B cell (primary cell): ENCODE measurements at regions not wholly inside any gene's neighbourhood (a gene's known extent, or its start where the extent isn't known, plus 50 kb on each side); places are given as distances from the start of the nearest gene placed in this dataset.

Experiments
- ATAC-seq: fragments of 200-7000 bp; cut with Tn5 transposase; one replicate; pipeline ENCODE4 v1.10.0; 2021; ENCODE audit warnings: low read depth, mild to moderate bottlenecking, moderate number of reproducible peaks, moderate library complexity
- CTCF ChIA-PET: fragments of 350-600 bp; sonication (Branson Sonifier 250); formaldehyde crosslinking; loops from one replicate; lab custom pipeline; 2021; ENCODE audit warnings: antibody characterized with exemption, inconsistent platforms; lab: Charles Lee
- POLR2A ChIA-PET: fragments of 350-600 bp; sonication (Branson Sonifier 250); formaldehyde crosslinking; loops from one replicate; lab custom pipeline; 2021; ENCODE audit warnings: antibody characterized with exemption; lab: Charles Lee
- DNase-seq: peaks from one replicate; pipeline ENCODE4 v3.0.0; 2013
- H2AFZ ChIP-seq: 2 replicates; pipeline ENCODE4 v1.6.1; 2012; ENCODE audit warnings: mild to moderate bottlenecking, low read depth, low read length; ENCODE audit not compliant: insufficient read depth, poor library complexity, severe bottlenecking
- H3K27ac ChIP-seq, 2 donors: 1 replicate in 1 of 2; 2 replicates in 1 of 2; pipeline ENCODE4 v1.5.1; 2012 to 2013; ENCODE audit warnings: low read length in 2 of 2, mild to moderate bottlenecking in 2 of 2, moderate library complexity in 1 of 2
- H3K27me3 ChIP-seq, 4 experiments: fragments of 200-600 bp in 1 of 4; sonication (generic) in 1 of 4; replicated peaks in 1 of 4; 1 replicate in 2 of 4; 2 replicates in 2 of 4; pipeline versions ENCODE4 v1.6.1 to v1.7.0; 2013 to 2016; ENCODE audit warnings: low read length in 3 of 4, mild to moderate bottlenecking in 2 of 4, mixed read lengths in 1 of 4, moderate library complexity in 1 of 4; ENCODE audit not compliant: insufficient read depth in 4 of 4, control insufficient read depth in 3 of 4; ENCODE audit errors: control extremely low read depth in 1 of 4
- H3K36me3 ChIP-seq, 2 experiments: replicated peaks in 1 of 2; 1 replicate in 1 of 2; 2 replicates in 1 of 2; pipeline versions ENCODE4 v1.6.1 to v1.7.1; 2013; ENCODE audit warnings: low read length in 1 of 2; ENCODE audit not compliant: insufficient read depth in 2 of 2, control insufficient read depth in 1 of 2; ENCODE audit errors: control extremely low read depth in 1 of 2, extremely low read depth in 1 of 2
- H3K4me1 ChIP-seq, 2 donors: fragments of 200-600 bp in 1 of 2; sonication (generic) in 1 of 2; 1 replicate in 1 of 2; 2 replicates in 1 of 2; pipeline versions ENCODE4 v1.5.1 to v1.6.1; 2013 to 2017; ENCODE audit warnings: low read length in 2 of 2; ENCODE audit not compliant: control insufficient read depth in 2 of 2, insufficient read depth in 2 of 2
- H3K4me2 ChIP-seq: replicated peaks from 2 replicates; pipeline ENCODE3; 2012; ENCODE audit warnings: mild to moderate bottlenecking, low read depth, low read length; ENCODE audit not compliant: poor library complexity, severe bottlenecking
- H3K4me3 ChIP-seq, 5 experiments: fragments of 200-600 bp in 1 of 5; sonication (generic) in 1 of 5; 1 replicate in 3 of 5; 2 replicates in 2 of 5; pipeline versions ENCODE4 v1.5.1 to v1.7.0; 2011 to 2016; ENCODE audit warnings: low read length in 4 of 5, mild to moderate bottlenecking in 4 of 5, low read depth in 2 of 5, control low read depth in 1 of 5, moderate library complexity in 1 of 5; ENCODE audit not compliant: insufficient read depth in 1 of 5; ENCODE audit errors: control extremely low read depth in 1 of 5, extremely low read depth in 1 of 5
- H3K79me2 ChIP-seq: fragments of 200-600 bp; sonication (generic); one replicate; pipeline ENCODE4 v1.6.0; 2016; ENCODE audit warnings: low read length; ENCODE audit not compliant: control insufficient read depth, insufficient read depth
- H3K9ac ChIP-seq: fragments of 200-600 bp; sonication (generic); 2 replicates; pipeline ENCODE4 v1.6.1; 2017; ENCODE audit warnings: mild to moderate bottlenecking, low read length, moderate library complexity
- H3K9me3 ChIP-seq, 3 donors: one replicate each; pipeline versions ENCODE4 v1.6.1 to v1.7.1; 2013; ENCODE audit warnings: low read length in 2 of 3; ENCODE audit not compliant: control insufficient read depth in 2 of 3, insufficient read depth in 1 of 3; ENCODE audit errors: control extremely low read depth in 1 of 3
- H4K20me1 ChIP-seq: 2 replicates; pipeline ENCODE4 v1.6.0; 2012; ENCODE audit warnings: mild to moderate bottlenecking, low read length; ENCODE audit not compliant: insufficient read depth, control insufficient read depth, poor library complexity, severe bottlenecking
- H3K27ac Mint-ChIP-seq: one replicate; pipeline ENCODE4 v1.8.0; 2021; ENCODE audit warnings: mixed read lengths
- H3K27me3 Mint-ChIP-seq: one replicate; pipeline ENCODE4 v1.8.0; 2021; ENCODE audit warnings: mixed read lengths
- H3K4me1 Mint-ChIP-seq: one replicate; pipeline ENCODE4 v1.8.0; 2021; ENCODE audit warnings: mixed read lengths
- H3K4me3 Mint-ChIP-seq: one replicate; pipeline ENCODE4 v1.8.0; 2021; ENCODE audit warnings: mixed read lengths
- H3K9me3 Mint-ChIP-seq: one replicate; pipeline ENCODE4 v1.8.0; 2022; ENCODE audit warnings: mixed read lengths; ENCODE audit not compliant: insufficient read depth
- CTCF ChIP-seq: fragments of 200-600 bp; IDR thresholded peaks from one replicate; pipeline ENCODE4 v1.8.0; 2022; ENCODE audit warnings: antibody characterized with exemption, mild to moderate bottlenecking
- EZH2 ChIP-seq: IDR thresholded peaks from 2 replicates; pipeline ENCODE4 v1.6.1; 2012; ENCODE audit warnings: borderline replicate concordance, low read depth, mild to moderate bottlenecking, moderate library complexity, low read length; ENCODE audit not compliant: insufficient read depth, poor library complexity, severe bottlenecking
- WGBS: methylation state at CpG from one replicate; pipeline ENCODE4 v1.1.5; 2013; ENCODE audit warnings: missing lambda C conversion rate; ENCODE audit not compliant: insufficient coverage; 5-methylcytosine and 5-hydroxymethylcytosine counted together
- intact Hi-C: fragments of 100-400 bp; cut with micrococcal nuclease; formaldehyde crosslinking; loops from one replicate; pipeline ENCODE4 v1.10.0; 2022

GRCh38 chr7:110534241-110534931 is 556.5 kb upstream of the LRRN3 start:
- TF ChIP-seq CTCF: no peak
- no peak for TF ChIP-seq EZH2
- Histone ChIP-seq H3K4me1 (no peaks in the 10 kb centered on the region), H3K9ac (no peak overlapping the region), H2AFZ (no peak overlapping the region), H3K4me2 (no peak overlapping the region), H3K27me3 (no peaks in the 10 kb centered on the region), H3K4me3 (no peak overlapping the region), H3K36me3 (no peaks in the 10 kb centered on the region), H3K27ac (no peak overlapping the region), H3K9me3 (no peaks in the 10 kb centered on the region), H3K79me2 (no peaks in the 10 kb centered on the region), H4K20me1 (no peaks in the 10 kb centered on the region)
- 85% methylated on average over 6 of the region's 7 CpGs for WGBS
- ChIA-PET CTCF (no interaction called here), POLR2A (no interaction called here)
- Mint-ChIP-seq H3K9me3 (peaks cover under 1% of the 10 kb centered on the region), H3K27me3 (no peaks in the 10 kb centered on the region), H3K4me3 (no peak overlapping the region), H3K4me1 (no peaks in the 10 kb centered on the region), H3K27ac (no peak overlapping the region)
- ATAC-seq: no peak
- DNase-seq: no peak
- intact Hi-C loops: no loop called here

GRCh38 chr7:110539216-110539615 is 551.7 kb upstream of the LRRN3 start:
- Mint-ChIP-seq H3K27ac (no peak overlapping the region), H3K4me1 (no peaks in the 10 kb centered on the region), H3K4me3 (no peak overlapping the region), H3K9me3 (no peaks in the 10 kb centered on the region), H3K27me3 (no peaks in the 10 kb centered on the region)
- intact Hi-C loops: no loop called here
- Histone ChIP-seq H3K36me3 (no peaks in the 10 kb centered on the region), H3K9me3 (no peaks in the 10 kb centered on the region), H3K79me2 (no peaks in the 10 kb centered on the region), H3K4me1 (no peaks in the 10 kb centered on the region), H3K27me3 (no peaks in the 10 kb centered on the region), H2AFZ (no peak overlapping the region), H3K27ac (no peak overlapping the region), H3K9ac (no peak overlapping the region), H3K4me2 (no peak overlapping the region), H4K20me1 (no peaks in the 10 kb centered on the region), H3K4me3 (no peak overlapping the region)
- TF ChIP-seq EZH2 (no peak), CTCF (no peak)
- POLR2A ChIA-PET: no interaction called here
- CTCF ChIA-PET: no interaction called here
- no peak for ATAC-seq
- DNase-seq: no peak
